ENCODE measurements at regions not wholly inside any gene's neighbourhood (a gene's known extent, or its start where the extent isn't known, plus 50 kb on each side); places are given as distances from the start of the nearest gene placed in this dataset.

GRCh38 chr15:31264559-31265089 lies 62.0 kb upstream of the KLF13 start:
- DNase-seq, result no peak

DNA sequence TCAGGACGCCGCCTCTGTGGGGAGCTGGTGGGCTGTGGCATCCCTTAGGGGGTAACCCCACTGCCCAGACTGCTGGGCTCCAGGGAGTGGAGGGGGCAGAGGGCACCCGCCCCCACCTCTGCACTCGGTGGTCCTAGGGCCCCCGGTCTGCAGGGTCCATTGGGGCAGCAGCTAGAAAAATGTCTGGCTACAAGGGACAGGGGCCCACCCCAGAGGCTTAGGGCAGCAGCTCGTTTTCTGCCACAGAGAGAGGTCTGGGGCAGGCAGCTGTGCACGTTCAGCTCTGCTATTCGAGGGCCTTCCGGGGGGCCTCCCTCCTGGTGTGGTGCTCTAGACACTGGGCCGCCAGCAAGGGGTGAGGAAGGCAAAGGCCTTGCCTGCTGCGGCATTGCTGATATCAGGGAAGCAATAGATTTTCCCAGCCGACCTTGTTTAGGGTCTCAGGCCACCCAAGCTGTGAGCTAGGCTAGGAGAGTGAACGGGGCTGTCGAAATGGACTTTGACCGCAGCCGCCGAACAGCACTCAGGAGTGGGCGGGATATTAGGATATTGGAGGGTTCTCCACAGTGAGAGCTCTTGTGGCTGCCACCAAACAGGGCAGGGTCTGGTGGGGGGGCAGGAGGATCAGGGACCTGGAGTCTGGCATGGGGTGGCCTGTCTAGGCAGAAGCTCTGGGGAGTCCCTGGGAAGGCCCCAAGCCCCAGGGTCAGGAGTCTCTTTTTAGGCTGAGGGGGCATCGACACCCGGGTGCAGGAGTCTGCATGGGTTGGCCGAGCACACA lies 61.4 kb upstream of the KLF13 start:
- no peak for DNase-seq

- DNase-seq, result peak; percentile 32
These were observed 60.5 kb upstream of the KLF13 start for GRCh38 chr15:31265871-31266711.

GRCh38 chr15:31266712-31267111 lies 59.9 kb upstream of the KLF13 start:
- no peak for DNase-seq

- DNase-seq, result no peak
These were observed 59.2 kb upstream of the KLF13 start for GRCh38 chr15:31267161-31268107.

- DNase-seq, result no peak
These were observed 58.5 kb upstream of the KLF13 start for GRCh38 chr15:31268108-31268501.

DNA sequence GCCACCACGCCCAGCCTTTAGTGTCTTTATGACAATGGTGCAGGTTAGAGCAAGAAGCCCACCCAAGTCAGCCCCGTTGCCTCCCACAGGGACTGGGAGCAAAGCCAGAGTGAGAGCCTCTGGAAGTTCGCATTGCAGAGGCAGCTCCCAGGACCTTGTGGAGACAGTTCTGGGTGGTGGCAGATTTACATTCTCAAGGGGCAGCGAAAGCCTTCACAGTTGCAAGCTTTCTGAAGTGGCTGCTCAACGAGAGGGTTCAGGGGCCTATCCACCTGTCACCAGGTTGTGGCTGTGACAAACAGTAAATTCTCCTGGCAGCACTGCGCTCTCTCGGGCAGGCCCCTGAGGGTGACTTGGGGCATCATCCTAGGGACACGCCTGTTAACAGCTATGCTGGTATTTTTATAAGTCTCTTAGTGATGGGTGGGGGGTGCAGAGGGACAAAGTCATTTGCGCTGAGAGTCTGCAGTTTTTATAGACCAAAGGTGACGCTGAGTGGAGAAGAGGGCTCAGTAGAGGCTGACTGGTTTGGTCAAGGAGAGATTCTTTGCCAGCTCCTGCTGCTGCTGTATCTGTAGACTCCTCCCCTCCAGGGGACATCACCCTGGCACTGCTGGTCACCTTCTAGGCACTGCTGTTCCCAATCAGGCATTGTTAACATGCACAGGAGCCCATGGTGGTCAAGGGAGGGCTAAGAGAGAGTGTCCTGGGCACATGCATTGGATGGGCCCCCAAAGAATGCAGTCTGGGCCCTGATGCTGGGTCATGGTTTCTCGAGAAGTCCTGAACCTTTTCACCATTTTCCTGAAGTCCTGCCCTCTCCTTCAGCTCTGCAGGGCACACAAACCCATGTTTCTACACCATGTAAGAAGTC lies 57.5 kb upstream of the KLF13 start:
- peak; percentile 8 for DNase-seq

DNA sequence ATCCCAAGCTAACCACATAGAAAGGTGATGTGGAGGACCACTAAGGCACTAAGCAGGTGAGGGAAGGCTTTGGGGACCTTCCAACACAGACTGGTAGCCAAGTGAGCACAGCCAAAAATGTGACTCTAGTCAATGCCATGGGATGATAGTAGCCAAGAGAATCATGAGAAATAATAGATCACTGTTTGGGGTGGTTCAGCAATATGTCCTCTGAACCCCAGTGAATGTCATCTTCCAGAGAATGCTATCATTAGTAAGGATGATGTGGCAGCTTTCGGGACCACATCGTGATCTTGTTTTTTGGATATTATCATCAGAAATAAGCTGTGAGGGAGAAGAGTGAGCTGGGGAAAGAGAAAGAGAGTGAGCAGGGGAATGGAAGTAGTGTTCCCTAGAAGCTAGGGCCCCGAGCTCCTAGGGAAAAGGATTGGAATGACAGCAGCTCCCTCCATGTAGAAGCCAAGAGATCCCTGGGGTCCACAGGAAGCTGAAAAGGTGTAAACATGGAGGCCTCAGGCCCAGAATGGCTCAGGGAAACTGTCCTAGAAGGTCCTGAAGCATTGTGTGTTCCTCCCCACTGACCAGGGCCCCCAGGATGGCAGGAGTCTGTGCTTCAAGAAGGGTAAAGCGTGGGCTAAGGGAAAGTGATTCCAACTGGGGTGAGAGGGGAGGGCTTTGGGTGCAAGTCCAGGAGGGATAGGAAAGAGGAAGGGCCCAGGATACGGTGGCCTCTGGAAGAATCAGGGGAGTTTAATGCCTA lies 56.6 kb upstream of the KLF13 start:
- no peak for DNase-seq

DNA sequence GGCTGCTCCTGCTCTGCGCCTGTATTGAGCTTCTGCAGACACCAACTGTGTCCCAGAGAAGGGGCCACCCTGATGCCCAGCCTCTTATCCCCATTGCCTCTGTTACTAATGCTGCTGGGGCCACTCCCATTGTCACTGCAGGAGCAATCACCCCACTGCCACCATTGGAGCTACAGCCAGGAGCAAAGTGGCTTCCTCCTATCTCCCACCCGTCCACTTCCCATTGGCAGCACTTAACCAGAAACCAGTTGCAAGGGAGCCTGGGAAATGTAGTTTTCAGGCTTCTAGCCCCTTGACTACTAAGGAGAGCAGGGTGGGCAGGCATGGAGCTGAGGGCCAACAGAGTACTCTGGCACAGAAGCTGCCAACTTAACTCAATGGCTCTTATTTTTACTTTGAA lies 55.9 kb upstream of the KLF13 start:
- DNase-seq, result no peak

- DNase-seq, result no peak
These were observed 55.4 kb upstream of the KLF13 start for GRCh38 chr15:31271224-31271635.

DNA sequence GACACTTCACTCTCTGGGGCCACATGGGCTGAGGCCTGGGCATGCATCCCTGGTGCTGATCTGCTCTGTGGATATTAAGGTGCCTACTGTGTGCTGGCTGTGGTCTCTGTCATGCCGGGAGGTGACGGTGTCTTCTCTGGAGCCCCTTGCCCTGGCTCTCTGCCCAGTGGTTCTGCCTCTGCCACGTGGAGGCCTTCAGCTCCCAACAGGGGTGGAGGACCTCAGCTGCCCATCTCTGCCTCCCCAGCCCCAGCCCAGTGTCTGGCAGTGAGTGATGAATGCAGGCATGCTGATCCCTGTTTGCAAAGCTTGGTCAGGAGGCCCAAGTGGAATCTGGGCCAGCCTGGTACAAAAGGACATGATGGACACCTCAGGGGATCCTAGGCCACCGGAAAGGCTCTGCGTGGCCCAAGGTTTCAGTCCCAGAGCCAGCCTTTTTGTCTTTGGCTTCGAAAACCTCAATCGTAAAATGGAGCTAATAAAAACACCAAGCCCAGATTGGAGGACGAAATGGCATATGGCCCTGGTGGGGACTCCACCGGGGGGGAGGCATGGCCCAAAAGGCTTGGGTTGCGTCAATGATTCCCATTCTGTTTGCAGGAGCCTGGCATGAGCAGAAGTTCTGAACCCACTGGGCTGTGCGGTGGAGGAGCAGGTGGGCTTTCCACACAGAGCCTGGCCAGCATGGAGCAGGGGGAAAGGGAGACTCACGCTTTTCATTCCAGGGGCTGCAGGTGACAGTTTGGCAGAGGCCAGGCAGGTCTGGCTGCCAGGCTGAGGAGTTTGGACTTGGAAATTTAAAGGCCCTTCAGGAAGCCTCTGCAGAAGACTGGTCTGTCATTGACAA lies 54.7 kb upstream of the KLF13 start:
- DNase-seq, result no peak

DNA sequence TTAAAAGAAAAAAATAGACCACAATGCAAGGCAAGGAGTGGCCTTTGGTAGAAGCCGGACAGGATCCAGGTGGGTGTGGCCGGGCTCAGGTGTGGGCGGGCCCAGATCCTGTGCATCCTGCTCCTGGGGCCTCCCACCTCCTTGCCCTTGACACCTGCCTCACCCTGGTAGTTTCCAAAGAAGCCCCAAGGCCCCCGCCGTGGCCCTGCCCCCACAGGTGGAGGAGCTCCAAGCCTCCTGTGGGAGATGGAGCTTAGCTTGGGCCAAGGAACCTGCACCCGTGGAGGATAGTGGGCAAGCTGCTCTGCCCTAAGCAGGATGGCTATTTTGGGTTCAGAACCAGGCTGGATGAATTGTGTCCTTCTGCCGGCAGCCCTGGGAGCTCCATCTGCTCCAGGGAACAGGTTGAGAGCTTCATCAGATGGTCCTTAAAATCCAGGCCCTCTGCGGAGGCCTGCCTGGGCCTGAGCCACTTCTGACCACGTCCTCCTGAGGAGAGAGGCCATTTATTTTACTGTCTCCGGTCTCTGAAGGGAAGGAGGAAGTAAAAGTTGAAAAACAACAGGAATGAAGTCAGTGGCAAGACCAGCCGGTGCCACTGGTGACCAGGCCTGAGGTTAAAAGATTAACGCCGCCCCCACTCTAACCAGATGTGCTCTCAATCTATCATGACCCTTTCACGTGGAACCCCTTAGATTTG lies 53.9 kb upstream of the KLF13 start:
- DNase-seq, result no peak

DNA sequence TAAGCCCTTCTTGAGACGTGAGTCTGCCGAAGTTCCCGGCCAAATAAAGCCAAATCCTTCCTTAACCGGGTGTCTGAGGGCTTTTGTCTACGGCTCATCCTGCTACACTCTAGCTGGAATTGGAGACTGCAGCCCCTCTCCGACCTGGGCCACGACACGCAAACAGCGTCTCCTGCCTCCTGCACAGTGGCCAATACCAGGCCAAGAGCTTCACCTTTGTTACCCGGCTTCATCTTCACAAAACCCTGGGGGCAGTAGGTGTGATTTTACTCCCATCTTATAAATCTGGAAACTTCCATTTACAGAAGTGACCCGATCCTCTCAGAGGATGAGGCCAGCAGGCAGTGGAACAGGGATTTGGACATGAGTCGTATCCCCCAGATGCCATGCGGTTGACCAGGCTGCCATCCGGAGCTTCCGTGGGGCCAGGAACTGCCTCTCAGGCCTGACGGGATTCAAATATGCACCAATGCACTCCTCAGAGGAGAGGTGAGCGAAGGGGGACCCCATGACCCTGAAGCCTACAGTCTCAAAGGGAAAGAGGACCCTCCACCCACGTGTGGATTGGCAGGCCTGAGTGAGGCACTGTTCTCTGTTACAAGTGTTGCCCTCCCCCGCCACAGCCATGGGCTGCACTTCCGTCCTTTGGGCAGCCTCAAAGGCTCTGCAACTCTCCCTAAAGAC lies 53.2 kb upstream of the KLF13 start:
- no peak for DNase-seq

DNA sequence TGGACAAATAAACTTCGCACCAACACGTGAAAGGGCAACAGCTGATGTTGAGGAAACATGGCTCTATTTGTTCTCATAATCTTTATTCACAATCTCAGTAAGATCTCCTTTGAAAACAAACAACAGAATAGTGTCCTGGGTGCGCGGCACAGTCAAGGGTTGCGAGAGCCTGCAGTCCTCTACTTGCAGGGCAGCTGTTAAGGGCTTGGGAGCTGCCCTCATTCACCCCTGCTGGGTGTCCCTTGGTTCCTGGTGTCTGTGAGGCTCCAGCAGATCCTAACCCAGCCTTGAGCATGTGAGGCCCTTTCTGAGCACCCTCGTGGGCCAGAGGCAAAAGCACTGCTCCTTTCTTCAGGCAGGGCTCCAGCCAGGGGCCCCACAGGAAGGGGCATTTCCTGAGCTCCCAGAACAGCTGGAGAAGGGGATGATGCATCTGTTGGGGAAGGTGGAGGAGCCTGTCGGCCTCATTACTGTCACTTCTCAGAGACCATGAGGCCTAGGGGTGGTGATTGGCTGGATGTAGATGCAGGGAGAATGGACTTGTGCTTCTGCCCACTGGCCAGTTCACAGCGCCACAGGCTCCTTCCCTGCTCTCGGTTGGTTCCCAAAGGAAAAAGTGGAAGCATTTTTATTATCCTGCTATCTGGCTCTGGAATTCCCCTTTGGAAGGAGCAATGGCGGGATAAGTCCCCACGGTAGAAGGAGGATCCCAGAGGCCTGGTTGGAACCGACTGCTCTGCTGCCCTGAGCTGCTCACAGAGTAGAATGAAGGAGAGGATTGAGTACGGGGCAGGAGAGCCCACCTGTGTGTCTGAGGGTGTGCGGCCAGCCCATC lies 51.9 kb upstream of the KLF13 start:
- no peak for DNase-seq

DNA sequence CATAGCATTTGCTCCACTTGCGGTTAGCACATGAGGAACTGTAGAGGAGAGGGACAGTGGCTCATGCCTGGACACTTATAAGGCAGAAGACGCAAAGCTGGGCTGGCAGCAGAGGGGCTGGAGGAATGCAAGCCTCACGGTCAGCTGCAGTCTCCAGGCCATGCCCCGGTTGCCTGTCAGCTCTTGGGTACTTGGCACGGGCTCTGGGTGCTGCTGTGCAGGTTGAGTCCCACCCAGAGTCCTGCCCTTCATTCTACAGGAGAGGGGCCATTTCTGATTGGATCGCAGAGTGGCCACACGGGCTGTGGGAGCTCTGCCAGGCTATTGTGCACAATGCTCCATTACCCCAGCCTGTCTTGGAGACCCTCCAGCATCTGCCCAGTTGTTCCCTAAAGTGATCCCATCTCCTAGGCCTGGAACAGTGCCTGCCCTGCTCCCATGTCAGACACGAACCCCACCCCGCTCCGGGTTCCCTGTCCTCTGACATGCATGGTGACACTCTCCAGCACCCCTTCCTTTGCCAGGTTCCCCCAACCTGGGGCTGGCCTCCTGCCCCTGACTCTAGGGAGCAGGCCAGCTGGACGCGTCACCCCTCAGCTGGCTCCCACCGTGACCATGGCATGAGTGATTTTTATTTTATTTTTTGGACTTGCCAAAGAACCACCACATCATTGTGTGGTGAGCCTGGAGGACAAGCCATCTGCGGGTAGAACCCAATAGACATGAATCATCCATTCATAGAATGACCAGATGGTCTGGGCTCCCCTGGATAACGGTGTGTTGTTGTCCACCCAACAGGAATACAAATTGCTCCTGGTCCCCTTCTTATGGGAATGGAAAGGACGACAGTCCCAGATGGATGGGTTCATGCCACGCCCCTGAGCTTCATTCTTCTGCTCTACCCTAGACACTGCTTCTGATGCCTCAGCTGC lies 51.0 kb upstream of the KLF13 start:
- no peak for DNase-seq

DNA sequence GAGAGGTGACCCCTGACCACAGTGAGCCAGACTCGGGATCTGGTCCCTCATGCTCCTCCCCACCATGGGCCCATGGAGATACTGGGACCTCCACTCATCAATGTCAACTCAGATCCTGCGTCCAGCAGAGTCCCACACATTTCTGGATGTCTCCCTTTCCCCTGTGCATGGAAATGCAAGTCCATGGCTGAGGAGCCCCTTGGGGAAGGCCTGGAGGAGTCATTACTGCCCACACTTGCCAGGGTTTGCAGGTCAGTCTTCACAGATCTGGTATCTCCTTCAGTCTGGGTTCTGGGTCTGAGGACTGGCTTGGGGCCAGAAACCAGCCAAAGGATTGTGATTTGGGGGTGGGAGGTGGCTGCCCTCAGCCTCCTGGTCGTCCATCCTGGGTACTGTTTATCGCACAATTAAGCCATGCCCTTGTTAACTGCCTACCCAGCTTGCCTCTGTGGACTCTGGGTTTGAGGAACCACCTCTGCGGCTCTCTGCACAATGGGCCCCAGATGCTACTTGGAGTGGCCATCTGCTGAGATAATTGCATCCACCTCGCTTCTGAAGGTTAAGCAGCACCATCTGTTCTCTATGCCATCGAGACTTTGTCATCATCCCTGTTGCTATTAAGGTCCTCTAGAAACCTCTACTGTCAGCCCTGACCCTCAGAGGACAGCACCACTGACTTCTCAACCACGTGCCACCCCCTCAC lies 49.9 kb upstream of the KLF13 start:
- DNase-seq, result no peak

Data from NCI-H2107 (cell line).